ENCODE measurements at regions not wholly inside any gene's neighbourhood (a gene's known extent, or its start where the extent isn't known, plus 50 kb on each side); places are given as distances from the start of the nearest gene placed in this dataset.

GRCh38 chr15:70289191-70289955 lies 191.7 kb upstream of the TLE3 start:
- Histone ChIP-seq H2AFZ (ENCODE audit: control insufficient read depth, low read depth, low read length) (no peak overlapping the region), H3K4me2 (ENCODE audit: control insufficient read depth, insufficient read depth) (no peak overlapping the region), H3K4me3 (no peak overlapping the region), H4K20me1 (ENCODE audit: control insufficient read depth, insufficient read depth) (no peaks in the 10 kb centered on the region), H3K36me3 (ENCODE audit: control insufficient read depth in 2 of 2, insufficient read depth in 2 of 2, low read length in 1 of 2) (no peaks in the 10 kb centered on the region), H3K79me2 (ENCODE audit: control insufficient read depth, insufficient read depth, low read length) (no peaks in the 10 kb centered on the region), H3K9ac (ENCODE audit: control insufficient read depth, insufficient read depth, low read length) (no peak overlapping the region), H3K9me3 (replicated peaks; ENCODE audit: control insufficient read depth, insufficient read depth, low read length) (no peaks in the 10 kb centered on the region), H3K27me3 (replicated peaks in 1 of 2; ENCODE audit: control insufficient read depth in 2 of 2, insufficient read depth in 2 of 2, low read length in 1 of 2) (no peaks in the 10 kb centered on the region), H3K4me1 (ENCODE audit: control insufficient read depth, insufficient read depth, low read length) (no peaks in the 10 kb centered on the region), H3K27ac (ENCODE audit: control insufficient read depth, insufficient read depth) (no peak overlapping the region)
- ATAC-seq (no peak), FAIRE-seq (no peak), DNase-seq (ENCODE audit: low read depth, low spot score) (no peak)
- in situ Hi-C loops (cut with MboI) (no loop called here), intact Hi-C loops (cut with micrococcal nuclease; ENCODE audit: unreplicated experiment) (no loop called here)
- ChIA-PET POLR2A (interaction anchor here (0.6 kb wide), 1 partner anchor 113 kb away, joined by 4 read pairs; no protein-coding TSS in a partner anchor), CTCF (no interaction called here), SMC1A (ENCODE audit: uncharacterized antibody, unreplicated experiment) (no interaction called here), RAD21 (ENCODE audit: unreplicated experiment) (no interaction called here)
- BruUV-seq (replicated peaks): no TSS peak
- TF ChIP-seq PAX8 (IDR thresholded peaks at IDR 0.05): no peak
- TF ChIP-seq RBBP5 (conservative IDR thresholded peaks at IDR 0.05): no peak
- TF ChIP-seq NRF1 (conservative IDR thresholded peaks at IDR 0.05; ENCODE audit: low read depth, low read length): no peak
- TF ChIP-seq SIX5 (IDR thresholded peaks at IDR 0.05; ENCODE audit: low read depth, low read length, severe bottlenecking): no peak
- no peak for TF ChIP-seq SMC3 (IDR thresholded peaks at IDR 0.05; ENCODE audit: borderline replicate concordance, low read length)
- WGBS (ENCODE audit: insufficient coverage, insufficient replicate concordance, low lambda C conversion rate, missing lambda C conversion rate): 34% methylated on average over 8 of the region's 8 CpGs

GRCh38 chr15:70286113-70286806 lies 188.5 kb upstream of the TLE3 start:
- ChIA-PET SMC1A (ENCODE audit: uncharacterized antibody, unreplicated experiment) (interaction anchor here (0.5 to 1.0 kb wide), 3 partner anchors 12 to 58 kb away, joined by 3 read pairs; no protein-coding TSS in a partner anchor), RAD21 (ENCODE audit: unreplicated experiment) (no interaction called here), CTCF (no interaction called here), POLR2A (no interaction called here)
- no peaks in the 10 kb centered on the region for H3K27me3 ChIP-seq (replicated peaks in 1 of 2; ENCODE audit: control insufficient read depth in 2 of 2, insufficient read depth in 2 of 2, low read length in 1 of 2)
- no peak overlapping the region for H3K27ac ChIP-seq (ENCODE audit: control insufficient read depth, insufficient read depth)
- no peak overlapping the region for H3K9ac ChIP-seq (ENCODE audit: control insufficient read depth, insufficient read depth, low read length)
- DNase-seq (ENCODE audit: low read depth, low spot score) (no peak), FAIRE-seq (no peak), ATAC-seq (no peak)
- no TSS peak for BruUV-seq (replicated peaks)
- H3K36me3 ChIP-seq (ENCODE audit: control insufficient read depth in 2 of 2, insufficient read depth in 2 of 2, low read length in 1 of 2): no peaks in the 10 kb centered on the region
- no peaks in the 10 kb centered on the region for H3K9me3 ChIP-seq (replicated peaks; ENCODE audit: control insufficient read depth, insufficient read depth, low read length)
- in situ Hi-C loops (cut with MboI): no loop called here
- no peak overlapping the region for H2AFZ ChIP-seq (ENCODE audit: control insufficient read depth, low read depth, low read length)
- no peaks in the 10 kb centered on the region for H3K79me2 ChIP-seq (ENCODE audit: control insufficient read depth, insufficient read depth, low read length)
- H3K4me1 ChIP-seq (ENCODE audit: control insufficient read depth, insufficient read depth, low read length): no peaks in the 10 kb centered on the region
- no peaks in the 10 kb centered on the region for H4K20me1 ChIP-seq (ENCODE audit: control insufficient read depth, insufficient read depth)
- WGBS (ENCODE audit: insufficient coverage, insufficient replicate concordance, low lambda C conversion rate, missing lambda C conversion rate): 62% methylated on average over 5 of the region's 5 CpGs
- H3K4me3 ChIP-seq: no peak overlapping the region
- TF ChIP-seq NFYA (IDR thresholded peaks at IDR 0.05; ENCODE audit: borderline replicate concordance, low read depth, low read length): no peak
- no peak overlapping the region for H3K4me2 ChIP-seq (ENCODE audit: control insufficient read depth, insufficient read depth)
- intact Hi-C loops (cut with micrococcal nuclease; ENCODE audit: unreplicated experiment): no loop called here
